ENCODE measurements at regions not wholly inside any gene's neighbourhood (a gene's known extent, or its start where the extent isn't known, plus 50 kb on each side); places are given as distances from the start of the nearest gene placed in this dataset.

DNA sequence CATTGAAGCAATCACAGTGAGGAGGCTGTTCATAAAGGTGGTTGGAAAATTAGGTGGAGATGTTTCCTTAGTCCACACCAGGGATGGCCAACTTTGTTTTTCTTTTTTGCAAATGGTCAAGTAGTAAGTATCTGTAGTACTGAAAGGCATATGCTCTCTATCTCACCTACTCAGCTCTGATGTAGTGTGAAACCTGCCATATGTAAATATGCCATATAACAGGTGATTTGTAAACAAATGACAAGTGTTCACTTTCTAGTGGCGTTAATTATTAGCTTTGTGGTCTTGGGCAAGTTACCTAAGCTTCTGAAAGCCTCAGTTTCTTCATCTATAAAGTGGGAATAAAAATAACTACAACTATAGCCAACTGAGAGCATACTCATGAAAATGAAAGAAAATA lies 421.4 kb upstream of the LCORL start:
- intact Hi-C loops (cut with DNase I), result no loop called here
- H3K4me3 ChIP-seq, result no peak overlapping the region
- TF ChIP-seq, protein P1, sequence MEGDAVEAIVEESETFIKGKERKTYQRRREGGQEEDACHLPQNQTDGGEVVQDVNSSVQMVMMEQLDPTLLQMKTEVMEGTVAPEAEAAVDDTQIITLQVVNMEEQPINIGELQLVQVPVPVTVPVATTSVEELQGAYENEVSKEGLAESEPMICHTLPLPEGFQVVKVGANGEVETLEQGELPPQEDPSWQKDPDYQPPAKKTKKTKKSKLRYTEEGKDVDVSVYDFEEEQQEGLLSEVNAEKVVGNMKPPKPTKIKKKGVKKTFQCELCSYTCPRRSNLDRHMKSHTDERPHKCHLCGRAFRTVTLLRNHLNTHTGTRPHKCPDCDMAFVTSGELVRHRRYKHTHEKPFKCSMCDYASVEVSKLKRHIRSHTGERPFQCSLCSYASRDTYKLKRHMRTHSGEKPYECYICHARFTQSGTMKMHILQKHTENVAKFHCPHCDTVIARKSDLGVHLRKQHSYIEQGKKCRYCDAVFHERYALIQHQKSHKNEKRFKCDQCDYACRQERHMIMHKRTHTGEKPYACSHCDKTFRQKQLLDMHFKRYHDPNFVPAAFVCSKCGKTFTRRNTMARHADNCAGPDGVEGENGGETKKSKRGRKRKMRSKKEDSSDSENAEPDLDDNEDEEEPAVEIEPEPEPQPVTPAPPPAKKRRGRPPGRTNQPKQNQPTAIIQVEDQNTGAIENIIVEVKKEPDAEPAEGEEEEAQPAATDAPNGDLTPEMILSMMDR (IDR thresholded peaks at IDR 0.05), result no peak
- no peaks in the 10 kb centered on the region for H3K9me3 ChIP-seq
- H3K36me3 ChIP-seq, result no peaks in the 10 kb centered on the region
- H3K27ac ChIP-seq, result no peak overlapping the region
- DNase-seq, result no peak
- no peaks in the 10 kb centered on the region for H3K4me1 ChIP-seq
- no peak overlapping the region for H3K9ac ChIP-seq (ENCODE audit: low read depth in 2 of 2, low read length in 2 of 2)
- no peaks in the 10 kb centered on the region for H3K27me3 ChIP-seq

DNA sequence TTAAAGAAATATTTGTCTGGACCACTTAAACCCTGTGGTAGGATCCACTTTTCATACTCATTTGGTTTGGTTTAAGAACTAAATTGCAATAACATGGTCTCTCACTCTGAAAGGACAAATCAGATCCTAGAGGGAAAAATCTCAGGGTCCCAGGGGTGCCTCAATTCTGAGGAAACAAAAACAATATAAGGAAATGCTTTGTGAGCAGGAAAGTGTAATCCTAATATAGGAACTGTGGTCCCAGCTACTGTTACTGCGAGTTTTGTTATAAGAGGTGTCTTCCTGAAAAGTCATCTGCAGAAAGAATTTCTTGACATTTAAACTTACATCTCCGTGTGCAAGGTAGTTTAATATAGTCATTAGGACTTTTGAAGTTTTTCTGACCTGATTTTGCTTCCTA lies 420.1 kb upstream of the LCORL start:
- H3K9ac ChIP-seq (ENCODE audit: low read depth in 2 of 2, low read length in 2 of 2), result no peak overlapping the region
- TF ChIP-seq, protein P1 (IDR thresholded peaks at IDR 0.05), result no peak
- no peak overlapping the region for H3K27ac ChIP-seq
- intact Hi-C loops (cut with DNase I), result no loop called here
- no peaks in the 10 kb centered on the region for H3K9me3 ChIP-seq
- no peaks in the 10 kb centered on the region for H3K27me3 ChIP-seq
- no peaks in the 10 kb centered on the region for H3K4me1 ChIP-seq
- H3K4me3 ChIP-seq, result no peak overlapping the region
- no peak for DNase-seq
- no peaks in the 10 kb centered on the region for H3K36me3 ChIP-seq

GRCh38 chr4:18441203-18441590 lies 419.6 kb upstream of the LCORL start:
- no peak overlapping the region for H3K27ac ChIP-seq
- no peak for DNase-seq
- H3K9ac ChIP-seq (ENCODE audit: low read depth in 2 of 2, low read length in 2 of 2), result no peak overlapping the region
- H3K9me3 ChIP-seq, result no peaks in the 10 kb centered on the region
- TF ChIP-seq, protein P1 (IDR thresholded peaks at IDR 0.05), result no peak
- intact Hi-C loops (cut with DNase I), result no loop called here
- H3K4me3 ChIP-seq, result no peak overlapping the region
- H3K4me1 ChIP-seq, result no peaks in the 10 kb centered on the region
- H3K36me3 ChIP-seq, result no peaks in the 10 kb centered on the region
- H3K27me3 ChIP-seq, result no peaks in the 10 kb centered on the region

- Histone ChIP-seq H3K36me3 (no peaks in the 10 kb centered on the region), H3K27ac (no peak overlapping the region), H3K4me1 (no peaks in the 10 kb centered on the region), H3K27me3 (no peaks in the 10 kb centered on the region), H3K9ac (ENCODE audit: low read depth in 2 of 2, low read length in 2 of 2) (no peak overlapping the region), H3K4me3 (no peak overlapping the region), H3K9me3 (no peaks in the 10 kb centered on the region)
- DNase-seq, result no peak
- intact Hi-C loops (cut with DNase I), result no loop called here
- TF ChIP-seq, protein P1 (IDR thresholded peaks at IDR 0.05), result no peak
Observed at GRCh38 chr4:18440527-18441202, 419.1 kb upstream of the LCORL start.

GRCh38 chr4:18439311-18439710 lies 417.8 kb upstream of the LCORL start:
- no peaks in the 10 kb centered on the region for H3K9me3 ChIP-seq
- H3K4me3 ChIP-seq, result no peak overlapping the region
- intact Hi-C loops (cut with DNase I), result no loop called here
- no peaks in the 10 kb centered on the region for H3K27me3 ChIP-seq
- no peak overlapping the region for H3K27ac ChIP-seq
- no peaks in the 10 kb centered on the region for H3K4me1 ChIP-seq
- TF ChIP-seq, protein P1 (IDR thresholded peaks at IDR 0.05), result no peak
- no peak for DNase-seq
- no peaks in the 10 kb centered on the region for H3K36me3 ChIP-seq
- no peak overlapping the region for H3K9ac ChIP-seq (ENCODE audit: low read depth in 2 of 2, low read length in 2 of 2)

All from colonic mucosa (tissue), 4 donors.